PC-3 (cell line): ENCODE measurements at regions not wholly inside any gene's neighbourhood (a gene's known extent, or its start where the extent isn't known, plus 50 kb on each side); places are given as distances from the start of the nearest gene placed in this dataset.

ENCODE experiments used
- ATAC-seq: fragments of 200-7000 bp; cut with Tn5 transposase; 2 replicates; pipeline ENCODE4 v1.9.1; 2020; ENCODE audit warnings: mild to moderate bottlenecking, moderate library complexity
- BruUV-seq: library from RNA; stranded (reverse); fragments of 400-500 nt; replicated peaks from 2 replicates; lab custom pipeline; 2021; lab: Mats Ljungman, UMichigan
- CTCF ChIA-PET: fragments of 300-600 bp; sonication (Branson Sonifier 250); formaldehyde crosslinking; loops from one replicate; lab custom pipeline; 2022; ENCODE audit warnings: antibody characterized with exemption; lab: Charles Lee
- POLR2A ChIA-PET: fragments of 300-600 bp; sonication (Branson Sonifier 250); formaldehyde crosslinking; loops from one replicate; lab custom pipeline; 2022; ENCODE audit warnings: antibody characterized with exemption; ENCODE audit not compliant: unreplicated experiment; lab: Charles Lee
- DNase-seq: peaks from one replicate; pipeline ENCODE4 v3.0.0-alpha.2; 2015
- H2AFZ ChIP-seq: fragments of 300-600 bp; sonication (generic); 2 replicates; pipeline ENCODE4 v1.6.0; 2016; ENCODE audit warnings: antibody characterized with exemption, low read length
- H3F3A ChIP-seq: fragments of 300-600 bp; sonication (generic); one replicate; pipeline ENCODE4 v1.6.0; 2017; ENCODE audit warnings: antibody characterized with exemption, low read length, control low read depth, mild to moderate bottlenecking; ENCODE audit not compliant: unreplicated experiment
- H3K27ac ChIP-seq: fragments of 300-600 bp; sonication (generic); 2 replicates; pipeline ENCODE4 v1.5.1; 2016; ENCODE audit warnings: mild to moderate bottlenecking, low read length
- H3K27me3 ChIP-seq: fragments of 300-600 bp; sonication (generic); 2 replicates; pipeline ENCODE4 v1.6.1; 2016; ENCODE audit warnings: low read length, mixed read lengths
- H3K36me3 ChIP-seq: fragments of 300-600 bp; sonication (generic); 2 replicates; pipeline ENCODE4 v1.6.1; 2016; ENCODE audit warnings: low read depth, mixed run types, low read length, mixed read lengths
- H3K4me1 ChIP-seq: fragments of 300-600 bp; sonication (generic); 2 replicates; pipeline ENCODE4 v1.5.1; 2016; ENCODE audit warnings: low read length; ENCODE audit not compliant: insufficient read depth
- H3K4me2 ChIP-seq: fragments of 300-600 bp; sonication (generic); 2 replicates; pipeline ENCODE4 v1.6.0; 2016; ENCODE audit warnings: low read length
- H3K4me3 ChIP-seq: fragments of 300-600 bp; sonication (generic); 2 replicates; pipeline ENCODE4 v1.5.1; 2016; ENCODE audit warnings: mild to moderate bottlenecking, low read length, mixed read lengths
- H3K79me2 ChIP-seq: fragments of 300-600 bp; sonication (generic); 2 replicates; pipeline ENCODE4 v1.6.1; 2017; ENCODE audit warnings: low read length, mixed read lengths
- H3K9ac ChIP-seq: fragments of 300-600 bp; sonication (generic); 2 replicates; pipeline ENCODE4 v1.6.0; 2016; ENCODE audit warnings: mild to moderate bottlenecking, low read length
- H3K9me2 ChIP-seq: fragments of 300-600 bp; sonication (generic); replicated peaks from 2 replicates; pipeline ENCODE4 v1.6.1; 2016; ENCODE audit warnings: mixed run types, low read length, mixed read lengths
- H3K9me3 ChIP-seq: fragments of 300-600 bp; sonication (generic); 2 replicates; pipeline ENCODE4 v1.6.1; 2016; ENCODE audit warnings: low read length, mixed read lengths
- H4K20me1 ChIP-seq: fragments of 300-600 bp; sonication (generic); 2 replicates; pipeline ENCODE4 v1.6.1; 2016; ENCODE audit warnings: low read length, mixed read lengths
- CTCF ChIP-seq: fragments of 300-600 bp; sonication (generic); conservative IDR thresholded peaks from 2 replicates; pipeline ENCODE4 v1.5.1; 2017; ENCODE audit warnings: antibody characterized with exemption, low read depth, mild to moderate bottlenecking, low read length
- EZH2 ChIP-seq: fragments of 300-600 bp; sonication (generic); IDR thresholded peaks from one replicate; pipeline ENCODE4 v1.6.1; 2017; ENCODE audit warnings: antibody characterized with exemption, mild to moderate bottlenecking, low read length; ENCODE audit not compliant: unreplicated experiment
- EZH2phosphoT487 ChIP-seq: fragments of 300-600 bp; sonication (generic); IDR thresholded peaks from 2 replicates; pipeline ENCODE4 v1.6.1; 2018; ENCODE audit warnings: mild to moderate bottlenecking, antibody characterized with exemption, low read length, borderline replicate concordance
- intact Hi-C: fragments of 100-400 bp; cut with micrococcal nuclease; formaldehyde crosslinking; loops from 2 replicates; pipeline ENCODE4 v1.9.0; 2023

- Histone ChIP-seq H3K36me3 (no peaks in the 10 kb centered on the region), H3K4me2 (peak overlapping the region; percentile 99), H3K4me3 (peak overlapping the region; percentile 84), H2AFZ (peak overlapping the region; percentile 79), H4K20me1 (no peaks in the 10 kb centered on the region), H3F3A (no peaks in the 10 kb centered on the region), H3K27ac (no peak overlapping the region), H3K9me3 (no peaks in the 10 kb centered on the region), H3K9ac (0 out of 2 replicates have a peak overlapping the region, but pooled peaks have one; percentile 3), H3K9me2 (no peaks in the 10 kb centered on the region), H3K27me3 (no peaks in the 10 kb centered on the region), H3K4me1 (peaks cover 22% of the 10 kb centered on the region), H3K79me2 (no peaks in the 10 kb centered on the region)
- ATAC-seq (peak; percentile 2; the same call in 1 of the 2 replicates), DNase-seq (no peak)
- no TSS peak for BruUV-seq
- ChIA-PET POLR2A (no interaction called here), CTCF (no interaction called here)
- TF ChIP-seq EZH2 (no peak), CTCF (no peak), EZH2phosphoT487 (no peak)
- intact Hi-C loops, result loop anchor here (2.0 kb wide), 1 partner anchor 143 kb away; no protein-coding TSS in a partner anchor
These were observed 58.1 kb upstream of the BCOR start for GRCh38 chrX:40155589-40156469.

- Histone ChIP-seq H3K36me3 (no peaks in the 10 kb centered on the region), H3K4me1 (peaks cover 22% of the 10 kb centered on the region), H3F3A (no peaks in the 10 kb centered on the region), H3K4me2 (peak overlapping the region; percentile 99), H3K9ac (peak overlapping the region; percentile 3; the same call in 1 of the 2 replicates), H3K9me2 (no peaks in the 10 kb centered on the region), H3K27ac (no peak overlapping the region), H3K4me3 (peak overlapping the region; percentile 84), H3K79me2 (no peaks in the 10 kb centered on the region), H3K9me3 (no peaks in the 10 kb centered on the region), H4K20me1 (no peaks in the 10 kb centered on the region), H2AFZ (peak overlapping the region; percentile 79), H3K27me3 (no peaks in the 10 kb centered on the region)
- ATAC-seq (no peak), DNase-seq (peak; percentile 31)
- ChIA-PET POLR2A (interaction anchor here (0.6 kb wide), 1 partner anchor 58 kb away, joined by 3 read pairs; no protein-coding TSS in a partner anchor), CTCF (no interaction called here)
- intact Hi-C loops, result loop anchor here (2.0 to 5.0 kb wide), 3 partner anchors 63 to 343 kb away; no protein-coding TSS in a partner anchor
- BruUV-seq, result no TSS peak
- no peak for TF ChIP-seq EZH2phosphoT487
- TF ChIP-seq CTCF, result no peak
- no peak for TF ChIP-seq EZH2
These were observed 57.3 kb upstream of the BCOR start for GRCh38 chrX:40154853-40155588.
